Activated CD4-positive, alpha-beta T cell treated with anti-CD3 and anti-CD28 coated beads, Interleukin-10, Interleukin-2, amounts not matched to agents 100 ng/mL and 50 ng/mL, durations not matched to agents 16 hours and 8 hours (primary cell): ENCODE measurements at regions not wholly inside any gene's neighbourhood (a gene's known extent, or its start where the extent isn't known, plus 50 kb on each side); places are given as distances from the start of the nearest gene placed in this dataset.
"Not testable (repeated sequence)": the region's sequence is repeated elsewhere in the genome, so short reads cannot be mapped to it uniquely, and the experiment has no call there.

Experiments used
- DNase-seq: peaks from one replicate; pipeline ENCODE4 v3.0.0-alpha.2; 2020

DNA sequence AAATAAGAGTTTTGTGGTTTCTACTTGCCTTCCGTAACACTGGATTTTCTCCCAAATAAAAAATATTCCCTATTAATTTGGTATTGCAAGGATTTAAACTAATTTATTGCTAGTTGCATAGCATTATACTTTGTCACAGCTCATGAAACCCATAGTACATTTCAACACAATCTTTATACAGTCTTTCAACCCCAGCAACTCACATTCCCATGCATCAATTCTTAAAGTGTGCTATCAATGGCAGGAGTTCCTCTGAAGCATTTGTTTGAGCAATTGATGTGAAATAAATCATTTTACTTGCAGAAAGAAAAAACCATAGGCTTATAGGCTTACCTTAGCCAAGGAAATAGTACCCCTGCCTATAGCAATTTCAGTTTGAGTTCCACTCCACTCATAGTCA lies 251.9 kb downstream of the PAPSS1 start:
- DNase-seq, result no peak

DNA sequence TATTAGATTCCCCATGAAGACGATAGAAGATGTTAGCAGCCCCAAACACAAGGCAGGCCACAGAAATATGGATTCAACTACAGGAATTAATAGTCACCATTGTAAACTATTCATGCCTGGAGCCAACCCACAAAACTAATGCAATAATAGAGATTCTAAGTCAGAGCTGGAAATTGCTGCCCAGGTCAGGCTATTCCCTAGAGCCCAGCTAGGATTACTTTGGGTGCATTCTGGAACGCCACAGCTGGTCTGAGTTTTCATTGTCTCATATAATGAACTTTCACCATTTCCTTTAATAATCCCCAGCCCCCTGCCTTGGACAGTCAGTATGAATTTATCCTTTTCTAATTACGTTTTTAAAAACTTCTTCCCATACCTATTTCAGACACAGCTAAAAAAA lies 252.6 kb downstream of the PAPSS1 start:
- DNase-seq, result no peak

DNA sequence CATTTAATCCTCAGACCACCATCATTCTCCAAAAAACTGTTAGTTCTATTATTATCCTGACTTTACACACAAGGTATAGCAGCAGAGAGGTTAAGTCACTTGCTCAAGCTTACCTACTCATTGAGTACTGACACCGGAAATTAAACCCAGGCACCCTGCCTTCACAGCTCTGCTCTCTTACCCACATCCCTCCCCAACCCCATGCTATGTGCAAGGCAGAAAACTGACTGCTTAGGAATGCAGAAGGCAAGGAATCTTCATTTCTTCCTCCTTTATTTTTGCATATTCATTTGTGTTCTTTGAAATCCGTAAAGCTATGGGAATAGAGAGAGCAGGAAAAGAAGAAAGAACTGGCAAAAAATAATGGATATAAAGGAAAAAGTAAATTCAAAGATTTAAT lies 261.8 kb downstream of the PAPSS1 start:
- DNase-seq, result no peak

DNA sequence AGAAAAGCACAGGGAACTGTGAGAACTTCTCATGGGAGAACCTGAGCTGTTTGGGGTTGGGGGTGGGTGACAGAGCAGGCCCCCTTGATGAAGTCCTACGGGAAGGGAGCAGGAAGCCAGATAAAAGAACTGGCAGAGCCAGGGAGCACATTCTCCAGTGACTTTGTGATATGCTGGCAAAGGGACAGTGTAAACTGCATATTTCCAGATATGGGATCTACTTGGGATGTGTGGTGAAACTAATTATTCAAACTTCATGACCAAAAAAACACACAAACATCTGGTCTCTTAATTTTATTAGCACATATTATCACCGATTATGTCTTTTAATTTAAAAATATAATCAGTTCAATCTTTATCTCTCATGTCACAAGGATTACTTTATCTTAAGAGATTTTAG lies 266.0 kb downstream of the PAPSS1 start:
- no peak for DNase-seq

DNA sequence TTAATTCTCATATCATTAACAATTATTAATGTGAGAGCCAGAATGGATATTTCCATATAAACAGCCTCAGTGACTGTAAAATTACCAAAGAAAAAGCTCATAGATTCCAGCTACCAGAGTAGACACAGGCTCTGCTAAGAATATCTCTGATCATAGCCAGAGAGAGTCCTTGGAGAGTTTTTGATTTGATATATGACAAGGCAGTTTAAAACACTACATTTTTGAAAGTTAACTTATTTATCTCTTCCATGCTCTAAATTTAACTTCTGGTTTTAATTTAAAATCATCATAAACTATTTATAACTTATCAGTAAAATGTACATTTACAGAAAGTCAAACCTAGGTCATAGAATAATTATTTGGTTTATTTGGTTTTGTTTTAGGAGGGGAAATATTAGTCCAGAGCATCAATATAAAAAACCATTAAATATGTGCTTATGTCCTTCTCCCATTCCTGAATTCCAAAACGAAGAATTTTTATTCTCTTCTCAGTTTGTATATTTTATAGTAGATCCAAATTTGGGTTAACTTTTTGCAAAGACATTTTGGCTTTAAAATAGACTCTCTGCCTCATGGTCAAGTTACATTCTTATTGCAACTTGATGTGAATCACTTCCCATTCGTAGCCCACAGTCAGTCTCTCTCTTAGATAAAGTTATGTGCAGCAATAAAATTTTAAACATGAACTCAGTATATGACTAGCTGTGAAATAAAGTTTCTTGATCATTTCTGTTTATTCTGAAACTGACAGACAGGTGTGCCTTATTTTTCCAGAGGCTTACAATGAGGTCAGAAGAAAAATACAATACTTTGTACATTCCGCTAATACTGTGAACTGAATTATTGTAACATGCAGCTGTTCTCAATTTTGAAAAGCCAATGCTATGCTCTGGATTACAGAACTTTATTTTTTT lies 267.1 kb downstream of the PAPSS1 start:
- DNase-seq, result no peak

DNA sequence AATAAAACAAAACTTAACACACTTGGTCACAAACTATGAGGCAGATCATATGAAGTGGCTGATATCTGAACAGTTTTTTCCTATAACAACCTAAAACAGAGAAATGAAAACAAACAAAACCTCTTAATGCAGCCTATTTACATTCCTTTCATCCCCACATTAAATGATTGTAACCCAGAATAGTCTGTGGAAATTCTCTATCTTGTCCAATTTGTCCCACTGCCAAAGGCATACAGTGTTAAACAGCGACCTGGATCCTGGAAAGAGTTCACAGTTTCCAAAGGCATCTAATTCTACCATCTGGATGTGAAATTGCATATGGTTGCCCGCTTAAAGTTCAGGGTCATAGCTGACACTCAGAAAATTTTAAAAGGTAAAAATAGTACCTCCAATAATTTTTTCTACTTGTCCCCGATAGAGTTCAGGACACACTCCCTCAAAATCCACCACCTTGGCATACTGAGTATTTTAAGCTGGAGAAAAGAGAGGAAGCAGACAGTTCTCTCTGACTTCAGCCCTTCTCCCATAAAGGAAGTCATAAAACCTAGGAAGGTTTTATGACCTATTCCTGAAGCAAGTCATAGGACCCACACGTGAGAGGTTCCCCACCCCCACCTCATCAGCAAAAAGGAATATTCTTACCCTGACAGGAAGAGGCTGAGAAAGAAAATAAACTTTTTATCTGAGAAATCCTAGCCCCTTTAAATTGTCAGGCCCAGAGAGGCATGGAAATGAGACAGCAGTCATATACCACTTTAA lies 270.2 kb downstream of the PAPSS1 start:
- no peak for DNase-seq

DNA sequence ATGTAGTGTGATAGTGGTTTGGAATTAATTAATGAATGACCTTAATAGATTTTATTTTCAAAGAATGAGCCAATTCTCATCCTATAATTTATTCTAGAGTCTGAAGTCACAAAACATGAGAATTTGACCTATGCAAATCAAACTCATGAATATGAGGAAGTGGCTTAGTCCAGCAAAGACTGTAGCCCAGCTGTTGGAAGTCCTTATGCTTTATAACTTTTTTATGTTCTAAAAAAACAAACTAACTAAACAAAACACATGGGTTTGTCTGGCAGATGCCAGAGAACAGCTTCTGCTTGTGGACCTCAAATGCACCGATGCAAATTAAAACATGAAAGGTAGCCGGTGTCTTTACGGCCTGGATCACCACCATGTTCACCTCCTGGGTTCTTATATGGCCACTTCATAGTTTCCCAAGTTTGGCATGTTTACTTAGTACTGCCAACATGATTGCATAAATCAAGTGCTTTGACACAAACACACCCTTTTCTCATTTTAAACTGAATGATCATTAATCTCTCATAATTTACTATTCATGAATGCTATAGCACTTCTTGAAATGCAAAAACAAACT lies 277.4 kb downstream of the PAPSS1 start:
- DNase-seq, result no peak

DNA sequence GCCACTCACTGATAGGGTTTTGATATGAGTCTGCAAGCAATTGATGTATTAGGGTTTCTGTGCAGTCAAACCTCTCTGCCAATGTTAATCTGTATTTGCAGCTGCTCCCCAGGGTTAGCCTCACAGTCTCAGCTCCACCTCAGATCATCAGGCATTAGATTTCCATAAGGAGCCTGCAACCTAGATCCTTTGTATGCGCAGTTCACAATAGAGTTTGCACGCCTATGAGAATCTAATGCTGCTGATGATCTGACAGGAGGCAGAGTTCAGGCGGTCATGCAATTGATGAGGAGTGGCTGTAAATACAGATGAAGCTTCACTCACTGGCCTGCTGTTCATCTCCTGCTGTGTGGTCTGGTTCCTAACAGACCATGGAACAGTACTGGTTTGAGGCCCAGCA lies 280.6 kb downstream of the PAPSS1 start:
- no peak for DNase-seq

DNA sequence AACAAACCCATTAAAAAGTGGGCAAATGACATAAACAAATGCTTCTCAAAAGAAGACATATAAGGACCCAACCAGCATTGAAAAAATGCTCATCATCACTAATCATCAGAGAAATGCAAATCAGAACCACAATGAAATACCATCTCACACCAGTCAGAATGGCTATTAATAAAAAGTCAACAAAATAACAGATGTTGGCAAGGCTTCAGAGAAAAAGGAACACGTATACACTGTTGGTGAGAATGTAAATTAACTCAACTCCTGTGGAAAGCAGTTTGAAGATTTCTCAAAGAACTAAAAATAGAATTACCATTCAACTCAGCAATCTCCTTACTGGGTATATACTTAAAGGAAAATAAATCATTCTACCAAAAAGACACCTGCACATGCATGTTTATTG lies 283.6 kb downstream of the PAPSS1 start:
- DNase-seq, result not testable (repeated sequence)

DNA sequence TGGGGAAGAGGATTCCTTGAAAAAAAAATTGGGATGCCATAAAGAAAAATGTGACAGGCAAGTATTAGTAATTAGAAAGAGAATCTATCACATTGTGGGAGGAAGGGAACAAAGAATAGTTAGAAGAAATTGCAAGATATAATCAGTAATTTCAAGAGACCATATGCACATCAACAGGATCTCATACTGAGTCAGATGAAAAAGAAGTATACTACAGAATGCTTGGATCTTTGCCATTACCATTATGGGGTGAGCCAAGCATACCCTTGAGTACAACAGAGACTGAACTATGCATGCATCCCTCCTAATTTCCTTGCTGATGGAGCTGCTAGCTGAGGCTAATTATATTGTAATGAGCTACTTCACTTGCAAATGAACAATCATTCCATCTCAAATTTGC lies 287.6 kb downstream of the PAPSS1 start:
- DNase-seq, result no peak

DNA sequence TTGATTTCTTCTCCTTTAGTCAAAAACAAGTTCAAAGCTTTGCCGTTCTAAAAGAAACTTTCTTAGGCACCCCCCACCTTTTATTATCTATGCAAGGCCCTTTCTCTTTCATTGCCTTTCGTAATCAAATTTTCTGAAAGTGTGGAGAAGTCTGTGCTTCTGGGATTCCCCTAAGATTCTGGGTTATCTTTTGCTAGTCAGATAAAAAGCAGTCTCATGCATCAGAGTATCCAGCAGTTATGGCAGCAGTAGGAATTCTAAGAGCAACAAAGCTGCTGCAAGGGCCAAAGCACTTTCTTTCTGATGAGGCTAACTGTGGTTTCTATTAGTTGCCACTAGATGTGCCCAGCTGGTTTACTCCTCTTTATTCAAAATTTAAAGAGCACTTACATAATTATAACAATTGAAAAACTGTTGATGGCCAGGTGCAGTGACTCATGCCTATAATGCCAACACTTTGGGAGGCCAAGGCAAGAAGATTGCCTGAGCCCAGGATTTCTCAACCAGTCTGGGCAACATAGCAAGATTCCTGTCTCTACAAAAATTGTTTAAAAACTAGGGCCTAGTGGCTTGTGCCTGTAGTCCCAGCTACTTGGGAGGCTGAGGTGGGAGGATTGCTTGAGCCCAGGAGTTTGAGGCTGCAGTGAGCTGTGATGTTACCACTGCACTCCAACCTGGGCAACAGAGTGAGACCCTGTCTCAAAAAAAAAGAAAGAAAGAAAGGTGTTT lies 296.2 kb downstream of the PAPSS1 start:
- DNase-seq, result no peak

DNA sequence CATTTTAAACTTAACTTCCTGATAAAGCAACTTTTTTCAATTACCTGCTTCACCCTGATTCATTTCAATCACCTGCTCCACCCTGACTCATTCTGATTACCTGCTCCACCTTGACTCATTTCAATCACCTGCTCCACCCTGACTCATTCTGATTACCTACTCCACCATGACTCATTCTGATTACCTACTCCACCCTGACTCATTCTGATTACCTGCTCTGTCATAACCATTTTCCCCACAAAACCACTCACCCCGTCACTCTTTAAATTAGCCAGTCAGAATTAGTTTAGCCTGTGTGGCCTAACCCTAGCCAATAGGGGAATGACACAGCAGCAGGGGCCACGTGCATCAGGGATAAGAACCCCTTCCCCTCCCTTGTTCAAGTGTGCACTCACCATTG lies 300.5 kb downstream of the PAPSS1 start:
- DNase-seq, result peak; percentile 87

DNA sequence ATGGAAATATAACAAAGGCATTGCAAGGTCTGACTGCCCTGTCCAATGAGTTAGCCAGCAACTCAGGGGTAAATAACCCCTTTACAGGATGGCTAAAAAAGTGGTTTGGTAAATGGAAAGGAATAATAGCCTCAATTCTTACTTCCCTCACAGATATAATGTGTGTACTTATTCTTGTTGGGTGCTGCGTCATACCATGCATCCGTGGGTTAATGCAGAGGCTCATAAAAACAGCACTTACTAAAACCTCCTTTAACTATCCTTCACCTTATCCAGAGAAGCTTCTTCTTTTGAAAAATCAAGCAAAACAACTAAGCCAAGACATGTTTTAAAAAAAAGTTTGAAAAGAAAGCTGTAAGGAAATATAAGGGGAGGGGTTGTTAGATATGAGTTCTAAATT lies 301.0 kb downstream of the PAPSS1 start:
- DNase-seq, result peak; percentile 29

DNA sequence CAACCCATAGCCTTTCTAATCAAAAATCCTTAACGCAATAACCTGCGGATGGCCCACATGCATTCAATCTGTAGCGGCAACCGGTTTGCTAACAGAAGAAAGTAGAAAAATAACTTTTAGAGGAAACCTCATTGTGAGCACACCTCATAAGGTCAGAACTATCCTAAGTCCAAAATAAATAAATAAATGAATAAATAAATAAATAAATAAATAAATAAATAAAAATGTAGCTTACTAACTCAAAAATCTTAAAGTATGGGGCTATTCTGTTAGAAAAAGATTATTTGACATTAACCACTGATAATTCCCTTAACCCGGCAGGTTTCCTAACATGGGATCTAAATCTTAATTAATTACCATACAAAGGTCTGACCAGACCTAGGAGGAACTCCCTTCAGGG lies 304.5 kb downstream of the PAPSS1 start:
- not testable (repeated sequence) for DNase-seq

DNA sequence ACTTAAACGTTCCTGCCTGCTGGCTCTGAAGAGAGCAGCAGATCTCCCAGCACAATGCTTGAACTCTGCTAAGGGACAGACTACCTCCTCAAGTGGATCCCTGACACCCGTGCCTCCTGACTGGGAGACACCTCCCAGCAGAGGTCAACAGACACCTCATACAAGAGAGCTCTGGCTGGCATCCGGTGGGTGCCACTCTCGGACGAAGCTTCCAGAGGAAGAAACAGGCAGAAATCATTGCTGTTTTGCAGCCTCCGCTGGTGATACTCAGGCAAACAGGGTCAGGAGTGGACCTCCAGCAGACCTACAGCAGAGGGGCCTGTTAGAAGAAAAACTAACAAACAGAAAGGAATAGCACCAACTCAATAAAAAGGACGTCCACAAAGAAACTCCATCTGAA lies 310.2 kb downstream of the PAPSS1 start:
- DNase-seq, result not testable (repeated sequence)

DNA sequence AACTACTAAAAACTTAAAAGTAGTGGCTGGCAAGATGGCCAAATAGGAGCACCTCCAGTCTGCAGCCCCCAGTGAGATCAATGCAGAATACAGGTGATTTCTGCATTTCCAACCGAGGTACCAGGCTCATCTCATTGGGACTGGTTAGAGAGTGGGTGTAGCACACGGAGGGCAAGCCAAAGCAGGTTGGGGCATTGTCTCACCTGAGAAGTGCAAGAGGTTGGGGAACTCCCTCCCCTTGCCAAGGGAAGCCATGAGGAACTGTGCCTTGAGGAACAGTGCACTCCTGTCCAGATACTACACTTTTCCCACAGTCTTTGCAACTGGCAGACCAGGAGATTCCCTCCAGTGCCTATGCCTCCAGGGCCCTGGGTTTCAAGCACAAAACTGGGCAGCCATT lies 311.1 kb downstream of the PAPSS1 start:
- DNase-seq, result no peak

DNA sequence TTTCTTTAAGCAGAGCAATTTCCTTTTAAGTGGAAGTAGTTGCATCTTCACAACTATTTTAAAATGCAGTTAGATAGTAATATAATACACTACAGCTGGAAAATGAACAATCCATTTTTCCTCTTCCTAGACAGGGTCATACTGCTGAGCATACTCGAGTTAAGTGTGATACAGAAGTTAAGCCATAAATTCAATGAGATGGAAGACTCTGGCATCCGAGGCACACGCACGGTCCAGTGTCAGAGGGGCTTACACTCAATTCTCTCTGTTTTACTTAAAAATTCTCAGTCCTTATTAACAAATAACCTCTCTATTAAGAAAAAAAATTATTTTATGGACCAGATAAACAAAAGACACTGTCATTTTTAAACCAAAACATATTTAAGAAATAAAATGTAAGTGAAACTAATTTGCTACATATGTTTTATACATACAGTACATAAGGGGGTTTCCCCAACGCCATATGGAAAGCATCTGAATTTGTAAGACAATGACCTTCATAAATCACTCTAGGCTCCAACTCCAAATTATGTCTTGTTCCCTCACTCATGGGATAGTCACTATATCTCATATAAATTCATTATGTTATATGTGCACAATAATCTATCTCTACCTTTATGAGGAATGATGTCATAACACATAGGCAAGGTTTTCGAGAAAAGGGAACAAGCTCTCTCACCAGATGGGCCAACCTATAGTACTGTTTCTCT lies 315.3 kb downstream of the PAPSS1 start:
- DNase-seq, result no peak

DNA sequence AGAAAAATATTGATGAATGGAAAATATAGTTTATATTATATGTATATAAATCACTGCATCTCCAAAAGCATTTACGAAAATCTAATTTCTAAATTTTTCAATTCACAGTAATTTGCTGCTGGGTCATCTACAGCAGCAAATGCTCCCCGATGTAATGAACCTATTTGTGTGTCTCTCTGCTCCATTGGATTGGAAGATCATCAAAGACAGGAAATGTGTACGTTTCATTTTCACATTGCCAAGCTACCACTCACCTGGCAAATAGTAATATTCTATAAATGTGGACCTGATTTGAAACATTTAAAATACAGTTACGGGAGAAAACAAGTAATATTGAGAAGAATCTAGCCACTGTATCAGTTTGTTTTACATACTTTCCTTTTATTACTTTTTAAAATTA lies 317.7 kb downstream of the PAPSS1 start:
- DNase-seq, result no peak

DNA sequence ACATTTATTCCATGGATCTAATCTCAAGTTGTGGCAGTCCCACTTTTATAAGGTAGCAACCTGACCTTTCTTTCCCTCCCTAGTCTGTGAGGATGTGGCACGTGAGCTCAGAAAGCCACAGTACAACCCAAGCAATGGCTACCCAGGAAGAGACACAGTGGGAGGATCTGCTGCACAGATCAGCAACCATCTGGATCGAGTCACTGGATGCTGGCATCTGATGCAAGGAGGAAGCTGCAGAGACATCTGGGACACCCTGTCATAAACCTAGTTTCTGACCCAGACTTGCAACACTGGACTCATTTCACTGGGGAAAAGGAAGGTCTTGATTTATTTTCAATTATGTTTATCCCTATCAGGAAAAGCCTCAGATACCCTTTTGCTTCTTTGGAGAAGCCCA lies 327.1 kb downstream of the PAPSS1 start:
- no peak for DNase-seq

DNA sequence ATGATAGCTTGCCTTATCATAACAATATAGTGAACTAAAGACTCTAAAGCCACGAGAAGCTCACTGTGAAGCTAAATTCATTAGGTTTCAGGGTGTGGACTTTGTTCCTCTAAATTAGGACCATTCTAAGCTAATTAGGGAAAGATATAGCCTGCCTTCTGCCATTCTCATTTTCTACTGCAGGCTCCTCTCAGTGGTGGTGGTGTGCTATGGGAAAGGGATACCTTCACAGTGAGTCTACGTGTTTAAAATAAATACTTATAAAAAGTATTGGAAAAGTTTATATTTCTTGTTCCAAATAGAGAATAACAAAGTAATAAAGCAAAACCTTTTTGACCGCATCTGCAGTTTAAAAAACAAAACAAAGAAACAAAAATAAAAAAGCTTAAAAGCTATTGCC lies 327.7 kb downstream of the PAPSS1 start:
- DNase-seq, result no peak

DNA sequence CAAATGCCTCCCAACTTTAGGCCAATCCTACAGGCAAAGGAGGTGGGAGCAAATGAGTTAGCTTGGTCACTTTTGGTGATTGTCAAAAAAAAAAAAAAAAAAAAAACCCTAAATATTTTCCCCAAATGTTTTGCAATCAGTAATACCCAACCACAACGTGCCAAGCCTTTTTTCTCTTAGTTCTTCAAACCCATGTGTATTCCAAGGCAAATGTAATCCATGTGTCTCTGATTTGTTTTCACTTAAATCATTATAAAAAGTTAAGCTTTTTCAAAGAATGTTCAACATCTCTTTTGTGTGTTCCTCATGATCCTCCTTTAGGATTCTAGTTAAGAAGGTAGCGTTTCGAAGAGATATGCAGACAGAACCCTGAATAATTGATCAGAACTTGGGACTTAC lies 328.4 kb downstream of the PAPSS1 start:
- DNase-seq, result no peak

DNA sequence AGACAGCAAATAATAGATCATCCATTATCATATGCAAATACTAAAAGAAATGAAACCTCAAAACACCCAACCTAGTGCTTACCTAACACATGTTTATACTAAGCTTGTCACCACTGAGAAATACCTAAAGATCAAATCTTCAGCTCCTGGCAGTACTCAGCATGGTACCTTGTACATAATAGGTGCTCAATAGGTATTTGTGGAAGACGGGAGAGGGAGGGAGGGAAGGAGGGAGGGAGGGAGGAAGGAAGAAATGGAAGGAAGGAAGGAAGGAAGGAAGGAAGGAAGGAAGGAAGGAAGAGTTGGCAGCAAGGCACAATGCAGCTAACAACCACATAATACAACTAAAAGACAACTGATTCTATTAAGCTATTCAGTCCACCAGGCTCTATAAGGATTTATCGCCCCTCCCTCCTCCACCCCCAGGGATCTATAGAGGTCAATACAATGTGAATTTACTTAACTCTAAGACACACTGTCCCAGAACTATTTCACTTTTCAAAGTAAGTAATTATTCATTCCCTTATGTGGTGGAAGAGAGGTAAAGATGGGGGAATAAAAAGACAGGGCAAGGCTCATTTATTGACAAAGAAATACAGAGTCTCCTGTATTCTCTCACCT lies 328.9 kb downstream of the PAPSS1 start:
- DNase-seq, result no peak
